Ovary (tissue), 3 donors: ENCODE measurements at regions not wholly inside any gene's neighbourhood (a gene's known extent, or its start where the extent isn't known, plus 50 kb on each side); places are given as distances from the start of the nearest gene placed in this dataset.

Experiments used
- POLR2A ChIP-seq: fragments of 450-650 bp; IDR thresholded peaks from one replicate; pipeline ENCODE4 v1.6.1; 2017; ENCODE audit warnings: antibody characterized with exemption, mild to moderate bottlenecking, moderate library complexity
- TF ChIP-seq, protein P1 (sequence below), 3 donors: fragments of 450-650 bp in 2 of 3; fragments of 200-600 bp in 1 of 3; IDR thresholded peaks; one replicate each; pipeline versions ENCODE4 v1.5.1 to v1.8.0; 2016 to 2022; ENCODE audit warnings: antibody characterized with exemption in 3 of 3, mild to moderate bottlenecking in 1 of 3
- donor health status: DM: no; HTN: no; CAD: no.

DNA sequence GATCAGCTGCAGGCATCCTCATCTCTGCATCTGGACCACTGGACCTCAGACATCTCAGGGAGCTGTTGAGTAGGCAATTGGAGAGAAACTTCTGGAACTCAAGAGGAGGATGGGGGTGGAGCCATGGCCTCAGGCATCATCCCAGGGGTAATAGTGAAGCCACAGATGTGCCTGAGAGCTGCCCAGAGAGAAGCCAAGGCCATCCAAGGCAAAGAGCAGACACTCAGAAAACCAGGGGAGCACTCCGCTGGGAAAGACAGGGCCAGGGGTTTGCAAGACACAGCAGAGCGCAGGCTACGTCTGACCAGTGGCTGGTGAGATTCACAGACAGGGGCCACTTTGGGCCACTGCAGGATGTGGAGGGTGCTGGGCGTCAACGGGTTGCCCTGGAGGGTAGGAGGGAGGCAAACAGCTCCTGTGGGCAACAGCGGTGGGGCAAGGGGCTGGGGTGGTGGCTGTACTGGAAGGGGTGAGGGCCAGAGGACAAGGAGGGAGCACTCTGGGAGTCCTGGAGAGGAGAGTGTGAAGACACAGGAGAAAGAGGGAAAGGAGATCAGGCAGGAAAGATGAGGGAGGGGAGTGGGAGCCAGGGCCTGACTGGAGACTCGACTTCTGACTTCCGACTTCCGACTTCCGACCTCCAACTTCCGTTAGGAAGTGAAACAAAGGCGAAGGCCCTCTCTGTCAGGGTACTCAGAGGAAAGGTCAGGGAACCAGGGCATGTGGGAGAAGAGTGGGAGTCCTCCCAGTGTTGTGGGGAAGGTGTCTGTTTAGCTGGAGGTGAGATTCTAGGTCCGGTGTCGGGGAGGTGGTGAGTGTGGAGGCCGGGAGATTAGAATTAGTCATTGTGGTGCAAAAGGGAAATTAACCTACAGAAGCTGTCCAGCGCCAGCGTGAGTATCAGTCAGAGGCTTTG is 69.7 kb upstream of the ANTXRL start:
- TF ChIP-seq, protein P1, sequence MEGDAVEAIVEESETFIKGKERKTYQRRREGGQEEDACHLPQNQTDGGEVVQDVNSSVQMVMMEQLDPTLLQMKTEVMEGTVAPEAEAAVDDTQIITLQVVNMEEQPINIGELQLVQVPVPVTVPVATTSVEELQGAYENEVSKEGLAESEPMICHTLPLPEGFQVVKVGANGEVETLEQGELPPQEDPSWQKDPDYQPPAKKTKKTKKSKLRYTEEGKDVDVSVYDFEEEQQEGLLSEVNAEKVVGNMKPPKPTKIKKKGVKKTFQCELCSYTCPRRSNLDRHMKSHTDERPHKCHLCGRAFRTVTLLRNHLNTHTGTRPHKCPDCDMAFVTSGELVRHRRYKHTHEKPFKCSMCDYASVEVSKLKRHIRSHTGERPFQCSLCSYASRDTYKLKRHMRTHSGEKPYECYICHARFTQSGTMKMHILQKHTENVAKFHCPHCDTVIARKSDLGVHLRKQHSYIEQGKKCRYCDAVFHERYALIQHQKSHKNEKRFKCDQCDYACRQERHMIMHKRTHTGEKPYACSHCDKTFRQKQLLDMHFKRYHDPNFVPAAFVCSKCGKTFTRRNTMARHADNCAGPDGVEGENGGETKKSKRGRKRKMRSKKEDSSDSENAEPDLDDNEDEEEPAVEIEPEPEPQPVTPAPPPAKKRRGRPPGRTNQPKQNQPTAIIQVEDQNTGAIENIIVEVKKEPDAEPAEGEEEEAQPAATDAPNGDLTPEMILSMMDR (IDR thresholded peaks at IDR 0.05): no peak
- TF ChIP-seq POLR2A: no peak
